ENCODE measurements at regions not wholly inside any gene's neighbourhood (a gene's known extent, or its start where the extent isn't known, plus 50 kb on each side); places are given as distances from the start of the nearest gene placed in this dataset.
"Not testable (repeated sequence)": the region's sequence is repeated elsewhere in the genome, so short reads cannot be mapped to it uniquely, and the experiment has no call there.

GRCh38 chr16:18101077-18101476, 235.5 kb downstream of the NPIPA8 start:
- DNase-seq; ATAC-seq (ENCODE audit: low FRiP score); H3K27me3 ChIP-seq (ENCODE audit: control insufficient read depth in 1 of 2, insufficient read depth in 2 of 2, low read length in 1 of 2); H3K4me3 ChIP-seq (ENCODE audit: low read length in 2 of 2); H3K36me3 ChIP-seq (ENCODE audit: control insufficient read depth in 1 of 2, insufficient read depth in 2 of 2, low read length in 1 of 2); intact Hi-C loops (cut with DNase I); H3K27ac ChIP-seq (ENCODE audit: low read depth in 1 of 2, low read length in 2 of 2); H3K4me1 ChIP-seq (ENCODE audit: control insufficient read depth in 1 of 2, insufficient read depth in 2 of 2, low read length in 2 of 2); H3K9me3 ChIP-seq (ENCODE audit: control insufficient read depth, low read length): not testable (repeated sequence)
- WGBS, 2 donors, result no CpG with 5 or more reads among the region's 2 CpGs

- H3K9me3 ChIP-seq (ENCODE audit: control insufficient read depth, low read length), result not testable (repeated sequence)
These were observed 243.9 kb downstream of the NPIPA8 start for GRCh38 chr16:18092605-18093004.

GRCh38 chr16:18080658-18081363, 255.7 kb downstream of the NPIPA8 start:
- DNase-seq; H3K27me3 ChIP-seq (ENCODE audit: control insufficient read depth in 1 of 2, insufficient read depth in 2 of 2, low read length in 1 of 2); H3K9me3 ChIP-seq (ENCODE audit: control insufficient read depth, low read length); ATAC-seq (ENCODE audit: low FRiP score); intact Hi-C loops (cut with DNase I); H3K4me1 ChIP-seq (ENCODE audit: control insufficient read depth in 1 of 2, insufficient read depth in 2 of 2, low read length in 2 of 2); H3K36me3 ChIP-seq (ENCODE audit: control insufficient read depth in 1 of 2, insufficient read depth in 2 of 2, low read length in 1 of 2); H3K27ac ChIP-seq (ENCODE audit: low read depth in 1 of 2, low read length in 2 of 2); H3K4me3 ChIP-seq (ENCODE audit: low read length in 2 of 2): not testable (repeated sequence)
- WGBS, 2 donors, result 63 to 93% methylated on average over 1 to 2 of the region's 2 CpGs

More at GRCh38 chr16:18092605-18093004, 243.9 kb downstream of the NPIPA8 start:
- H3K27me3 ChIP-seq (ENCODE audit: control insufficient read depth in 1 of 2, insufficient read depth in 2 of 2, low read length in 1 of 2); H3K36me3 ChIP-seq (ENCODE audit: control insufficient read depth in 1 of 2, insufficient read depth in 2 of 2, low read length in 1 of 2); DNase-seq; H3K4me3 ChIP-seq (ENCODE audit: low read length in 2 of 2); ATAC-seq (ENCODE audit: low FRiP score); H3K27ac ChIP-seq (ENCODE audit: low read depth in 1 of 2, low read length in 2 of 2); H3K4me1 ChIP-seq (ENCODE audit: control insufficient read depth in 1 of 2, insufficient read depth in 2 of 2, low read length in 2 of 2); intact Hi-C loops (cut with DNase I): not testable (repeated sequence)
- WGBS, 2 donors, result 41 to 44% methylated on average over 1 of the region's 1 CpG

- H3K4me1 ChIP-seq (ENCODE audit: control insufficient read depth in 1 of 2, insufficient read depth in 2 of 2, low read length in 2 of 2); ATAC-seq (ENCODE audit: low FRiP score); intact Hi-C loops (cut with DNase I); H3K4me3 ChIP-seq (ENCODE audit: low read length in 2 of 2); H3K9me3 ChIP-seq (ENCODE audit: control insufficient read depth, low read length); H3K27ac ChIP-seq (ENCODE audit: low read depth in 1 of 2, low read length in 2 of 2); H3K36me3 ChIP-seq (ENCODE audit: control insufficient read depth in 1 of 2, insufficient read depth in 2 of 2, low read length in 1 of 2); H3K27me3 ChIP-seq (ENCODE audit: control insufficient read depth in 1 of 2, insufficient read depth in 2 of 2, low read length in 1 of 2); DNase-seq: not testable (repeated sequence)
These were observed 258.6 kb downstream of the NPIPA8 start for GRCh38 chr16:18077910-18078309.

GRCh38 chr16:18072161-18072560, 264.4 kb downstream of the NPIPA8 start:
- ATAC-seq (ENCODE audit: low FRiP score), result no peak
- Histone ChIP-seq H3K27ac (ENCODE audit: low read depth in 1 of 2, low read length in 2 of 2) (no peak overlapping the region), H3K27me3 (ENCODE audit: control insufficient read depth in 1 of 2, insufficient read depth in 2 of 2, low read length in 1 of 2) (no peaks in the 10 kb centered on the region), H3K4me3 (ENCODE audit: low read length in 2 of 2) (no peak overlapping the region), H3K9me3 (ENCODE audit: control insufficient read depth, low read length) (no peaks in the 10 kb centered on the region), H3K36me3 (ENCODE audit: control insufficient read depth in 1 of 2, insufficient read depth in 2 of 2, low read length in 1 of 2) (no peaks in the 10 kb centered on the region), H3K4me1 (ENCODE audit: control insufficient read depth in 1 of 2, insufficient read depth in 2 of 2, low read length in 2 of 2) (no peaks in the 10 kb centered on the region)
- intact Hi-C loops (cut with DNase I), result no loop called here
- no peak for DNase-seq
- 84 to 91% methylated on average over 1 of the region's 1 CpG for WGBS, 2 donors

- no peaks in the 10 kb centered on the region for H3K4me1 ChIP-seq (ENCODE audit: control insufficient read depth in 1 of 2, insufficient read depth in 2 of 2, low read length in 2 of 2)
- H3K9me3 ChIP-seq (ENCODE audit: control insufficient read depth, low read length), result no peaks in the 10 kb centered on the region
- no peak overlapping the region for H3K4me3 ChIP-seq (ENCODE audit: low read length in 2 of 2)
- intact Hi-C loops (cut with DNase I), result no loop called here
- no peaks in the 10 kb centered on the region for H3K36me3 ChIP-seq (ENCODE audit: control insufficient read depth in 1 of 2, insufficient read depth in 2 of 2, low read length in 1 of 2)
- ATAC-seq (ENCODE audit: low FRiP score) (no peak), DNase-seq (no peak)
- H3K27me3 ChIP-seq (ENCODE audit: control insufficient read depth in 1 of 2, insufficient read depth in 2 of 2, low read length in 1 of 2), result no peaks in the 10 kb centered on the region
- no peak overlapping the region for H3K27ac ChIP-seq (ENCODE audit: low read depth in 1 of 2, low read length in 2 of 2)
These were observed 266.9 kb downstream of the NPIPA8 start for GRCh38 chr16:18069683-18070082.

- H3K4me3 ChIP-seq (ENCODE audit: low read length in 2 of 2), result no peak overlapping the region
These were observed 268.1 kb downstream of the NPIPA8 start for GRCh38 chr16:18068477-18068876.

GRCh38 chr16:18062713-18063112, 273.8 kb downstream of the NPIPA8 start:
- Histone ChIP-seq H3K27ac (ENCODE audit: low read depth in 1 of 2, low read length in 2 of 2) (no peak overlapping the region), H3K9me3 (ENCODE audit: control insufficient read depth, low read length) (peaks cover 2% of the 10 kb centered on the region), H3K36me3 (ENCODE audit: control insufficient read depth in 1 of 2, insufficient read depth in 2 of 2, low read length in 1 of 2) (no peaks in the 10 kb centered on the region), H3K27me3 (ENCODE audit: control insufficient read depth in 1 of 2, insufficient read depth in 2 of 2, low read length in 1 of 2) (no peaks in the 10 kb centered on the region), H3K4me3 (ENCODE audit: low read length in 2 of 2) (no peak overlapping the region), H3K4me1 (ENCODE audit: control insufficient read depth in 1 of 2, insufficient read depth in 2 of 2, low read length in 2 of 2) (no peaks in the 10 kb centered on the region)
- intact Hi-C loops (cut with DNase I), result no loop called here
- DNase-seq (no peak), ATAC-seq (ENCODE audit: low FRiP score) (no peak)
- 47 to 51% methylated on average over 9 of the region's 9 CpGs for WGBS, 2 donors

More at GRCh38 chr16:18068477-18068876, 268.1 kb downstream of the NPIPA8 start:
- Histone ChIP-seq H3K9me3 (ENCODE audit: control insufficient read depth, low read length) (no peaks in the 10 kb centered on the region), H3K36me3 (ENCODE audit: control insufficient read depth in 1 of 2, insufficient read depth in 2 of 2, low read length in 1 of 2) (no peaks in the 10 kb centered on the region), H3K27ac (ENCODE audit: low read depth in 1 of 2, low read length in 2 of 2) (no peak overlapping the region), H3K4me1 (ENCODE audit: control insufficient read depth in 1 of 2, insufficient read depth in 2 of 2, low read length in 2 of 2) (no peaks in the 10 kb centered on the region), H3K27me3 (ENCODE audit: control insufficient read depth in 1 of 2, insufficient read depth in 2 of 2, low read length in 1 of 2) (no peaks in the 10 kb centered on the region)
- no peak for DNase-seq
- ATAC-seq (ENCODE audit: low FRiP score), result no peak
- intact Hi-C loops (cut with DNase I), result no loop called here

GRCh38 chr16:18060351-18060750, 276.2 kb downstream of the NPIPA8 start:
- Histone ChIP-seq H3K27ac (ENCODE audit: low read depth in 1 of 2, low read length in 2 of 2) (no peak overlapping the region), H3K4me3 (ENCODE audit: low read length in 2 of 2) (no peak overlapping the region), H3K9me3 (ENCODE audit: control insufficient read depth, low read length) (peaks cover 2% of the 10 kb centered on the region), H3K36me3 (ENCODE audit: control insufficient read depth in 1 of 2, insufficient read depth in 2 of 2, low read length in 1 of 2) (no peaks in the 10 kb centered on the region), H3K27me3 (ENCODE audit: control insufficient read depth in 1 of 2, insufficient read depth in 2 of 2, low read length in 1 of 2) (no peaks in the 10 kb centered on the region), H3K4me1 (ENCODE audit: control insufficient read depth in 1 of 2, insufficient read depth in 2 of 2, low read length in 2 of 2) (no peaks in the 10 kb centered on the region)
- ATAC-seq (ENCODE audit: low FRiP score) (no peak), DNase-seq (no peak)
- intact Hi-C loops (cut with DNase I), result no loop called here
- 56 to 57% methylated on average over 7 of the region's 7 CpGs for WGBS, 2 donors
